Neutrophil (primary cell): ENCODE measurements at regions not wholly inside any gene's neighbourhood (a gene's known extent, or its start where the extent isn't known, plus 50 kb on each side); places are given as distances from the start of the nearest gene placed in this dataset.

Source experiments
- H3K27ac ChIP-seq: fragments of 200-600 bp; sonication (generic); 2 replicates; pipeline ENCODE4 v1.5.1; 2016; ENCODE audit warnings: mild to moderate bottlenecking, moderate library complexity
- H3K27me3 ChIP-seq: fragments of 200-600 bp; sonication (generic); 2 replicates; pipeline ENCODE4 v1.6.0; 2016; ENCODE audit warnings: mild to moderate bottlenecking
- H3K36me3 ChIP-seq: fragments of 200-600 bp; sonication (generic); 2 replicates; pipeline ENCODE4 v1.5.1; 2017
- H3K4me1 ChIP-seq, 2 experiments: fragments of 200-600 bp in 1 of 2; sonication (generic) in 1 of 2; 1 replicate in 1 of 2; 2 replicates in 1 of 2; pipeline versions ENCODE4 v1.5.1 to v1.6.1; 2013 to 2016; ENCODE audit warnings: low read depth in 1 of 2, low read length in 1 of 2, mild to moderate bottlenecking in 1 of 2, moderate library complexity in 1 of 2; ENCODE audit not compliant: control insufficient read depth in 1 of 2, insufficient read depth in 1 of 2
- H3K4me3 ChIP-seq, 2 experiments: fragments of 200-600 bp in 1 of 2; sonication (generic) in 1 of 2; 1 replicate in 1 of 2; 2 replicates in 1 of 2; pipeline ENCODE4 v1.5.1; 2013 to 2016; ENCODE audit warnings: low read depth in 1 of 2, low read length in 1 of 2, mild to moderate bottlenecking in 1 of 2, moderate library complexity in 1 of 2
- H3K9me3 ChIP-seq: fragments of 200-600 bp; sonication (generic); 2 replicates; pipeline ENCODE4 v1.5.1; 2016
- TF ChIP-seq, protein P1 (sequence below): fragments of 200-600 bp; sonication (generic); IDR thresholded peaks from 2 replicates; pipeline ENCODE4 v1.5.1; 2016; ENCODE audit warnings: antibody characterized with exemption

DNA sequence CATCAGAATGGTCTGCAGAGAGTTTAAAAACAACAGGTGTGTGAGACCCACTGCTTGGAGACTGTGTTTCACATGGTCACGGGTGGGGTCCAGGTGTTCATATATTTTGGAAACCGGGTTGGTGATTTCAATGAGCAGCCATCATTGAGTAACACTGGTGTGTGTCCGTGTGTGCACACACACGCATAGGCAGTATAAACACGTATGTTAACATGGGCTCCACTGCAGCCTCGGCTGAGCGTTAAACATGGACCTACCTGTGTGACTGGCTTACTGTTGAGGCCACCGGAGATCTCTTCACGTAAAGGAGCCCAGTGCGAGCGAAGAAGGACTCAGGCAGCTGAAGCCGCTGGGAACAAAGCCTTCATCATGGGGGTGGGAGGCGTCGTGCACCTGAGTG is 56.9 kb upstream of the TLR3 start:
- TF ChIP-seq, protein P1, sequence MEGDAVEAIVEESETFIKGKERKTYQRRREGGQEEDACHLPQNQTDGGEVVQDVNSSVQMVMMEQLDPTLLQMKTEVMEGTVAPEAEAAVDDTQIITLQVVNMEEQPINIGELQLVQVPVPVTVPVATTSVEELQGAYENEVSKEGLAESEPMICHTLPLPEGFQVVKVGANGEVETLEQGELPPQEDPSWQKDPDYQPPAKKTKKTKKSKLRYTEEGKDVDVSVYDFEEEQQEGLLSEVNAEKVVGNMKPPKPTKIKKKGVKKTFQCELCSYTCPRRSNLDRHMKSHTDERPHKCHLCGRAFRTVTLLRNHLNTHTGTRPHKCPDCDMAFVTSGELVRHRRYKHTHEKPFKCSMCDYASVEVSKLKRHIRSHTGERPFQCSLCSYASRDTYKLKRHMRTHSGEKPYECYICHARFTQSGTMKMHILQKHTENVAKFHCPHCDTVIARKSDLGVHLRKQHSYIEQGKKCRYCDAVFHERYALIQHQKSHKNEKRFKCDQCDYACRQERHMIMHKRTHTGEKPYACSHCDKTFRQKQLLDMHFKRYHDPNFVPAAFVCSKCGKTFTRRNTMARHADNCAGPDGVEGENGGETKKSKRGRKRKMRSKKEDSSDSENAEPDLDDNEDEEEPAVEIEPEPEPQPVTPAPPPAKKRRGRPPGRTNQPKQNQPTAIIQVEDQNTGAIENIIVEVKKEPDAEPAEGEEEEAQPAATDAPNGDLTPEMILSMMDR = no peak
- no peak overlapping the region for H3K4me3 ChIP-seq
- H3K27ac ChIP-seq = no peak overlapping the region
- no peaks in the 10 kb centered on the region for H3K36me3 ChIP-seq
- H3K4me1 ChIP-seq = no peaks in the 10 kb centered on the region
- peaks cover 3% of the 10 kb centered on the region for H3K27me3 ChIP-seq
- no peaks in the 10 kb centered on the region for H3K9me3 ChIP-seq

DNA sequence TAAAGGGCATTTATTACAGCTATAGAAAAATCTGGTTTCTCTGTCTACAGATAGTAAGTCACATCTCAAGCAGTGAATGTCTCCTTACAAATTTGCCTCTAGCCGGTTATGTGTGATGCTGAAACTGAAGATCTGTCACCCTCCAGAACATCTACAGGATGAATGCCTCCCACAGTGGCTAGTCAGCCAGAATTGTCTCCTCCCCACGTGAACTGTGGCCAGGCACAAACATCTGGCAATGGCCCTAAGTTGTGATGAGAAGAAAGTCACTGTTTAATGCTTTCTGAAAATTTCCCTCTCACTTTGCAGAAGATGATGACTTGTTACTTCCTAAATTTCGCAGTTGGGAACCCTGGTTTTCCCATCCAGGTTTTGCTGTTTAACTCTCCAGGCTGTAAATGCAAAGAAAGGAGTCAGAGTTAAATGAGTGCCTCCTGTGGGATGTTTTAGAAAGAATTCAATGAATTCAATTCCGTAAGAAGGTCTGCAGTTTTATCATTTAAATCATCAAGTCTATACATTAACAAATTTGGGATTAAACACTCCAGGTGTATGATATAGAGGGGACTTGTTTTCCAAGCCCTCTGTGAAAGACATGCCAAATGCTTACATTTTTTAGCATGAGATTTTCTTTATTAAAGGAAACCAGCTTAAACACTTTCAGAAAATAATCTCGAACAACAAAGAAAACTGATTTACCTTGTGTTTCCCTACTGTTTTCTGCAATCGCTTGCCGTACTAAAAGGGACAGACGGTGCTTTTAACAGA is 55.4 kb upstream of the TLR3 start:
- no peaks in the 10 kb centered on the region for H3K27me3 ChIP-seq
- H3K4me3 ChIP-seq = no peak overlapping the region
- TF ChIP-seq, protein P1 = no peak
- no peaks in the 10 kb centered on the region for H3K9me3 ChIP-seq
- H3K36me3 ChIP-seq = no peaks in the 10 kb centered on the region
- H3K27ac ChIP-seq = no peak overlapping the region
- no peaks in the 10 kb centered on the region for H3K4me1 ChIP-seq

DNA sequence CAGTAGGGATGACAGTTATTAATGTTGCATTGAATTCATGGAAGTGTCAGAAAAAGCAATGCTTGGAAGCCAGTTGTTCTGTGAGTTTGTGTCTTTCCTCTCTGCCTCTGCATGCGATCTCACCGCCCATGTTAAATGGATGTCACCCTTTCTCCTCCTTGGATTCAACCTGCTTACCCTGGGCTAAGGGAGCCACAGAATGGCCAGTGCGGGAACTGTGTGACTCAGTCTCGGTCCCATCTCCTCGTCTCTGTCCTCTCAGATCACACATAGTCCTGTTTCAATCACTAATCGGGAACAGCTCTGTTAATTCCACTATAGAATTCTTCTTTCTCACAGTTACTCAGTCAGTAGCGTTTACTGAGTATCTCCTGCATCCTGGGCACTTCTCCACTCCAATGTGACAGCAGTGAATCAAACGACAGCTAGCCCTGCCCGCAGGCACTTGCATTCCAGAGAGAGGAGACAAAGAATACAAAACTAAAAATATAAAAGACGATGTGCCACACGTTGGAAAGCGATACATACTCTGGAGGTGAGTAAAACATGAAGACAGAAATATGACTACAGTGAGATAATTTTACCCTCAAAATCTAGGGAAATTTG is 53.6 kb upstream of the TLR3 start:
- TF ChIP-seq, protein P1 = no peak
- no peak overlapping the region for H3K27ac ChIP-seq

DNA sequence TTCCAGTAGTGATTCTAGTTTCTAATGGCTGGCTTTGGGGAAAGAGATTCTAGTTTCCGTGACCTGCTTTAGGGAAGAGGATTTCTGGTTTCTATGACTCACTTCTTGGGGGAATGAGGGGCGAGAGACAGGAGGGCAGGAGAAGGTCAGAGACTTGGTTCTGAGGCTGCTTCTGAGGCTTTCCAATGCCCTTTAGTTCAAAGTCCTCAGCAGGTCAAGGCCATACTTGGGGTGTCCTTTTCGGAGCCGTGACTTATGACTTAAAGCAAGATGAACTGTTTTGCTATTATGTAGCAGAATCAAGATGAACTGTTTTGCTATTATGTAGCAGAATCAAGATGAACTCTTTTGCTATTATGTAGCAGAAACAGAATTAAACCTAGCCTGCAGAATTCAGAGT is 52.2 kb upstream of the TLR3 start:
- TF ChIP-seq, protein P1 = no peak
- H3K27me3 ChIP-seq = peaks cover 11% of the 10 kb centered on the region
- H3K27ac ChIP-seq = no peak overlapping the region
- no peaks in the 10 kb centered on the region for H3K9me3 ChIP-seq
- no peaks in the 10 kb centered on the region for H3K36me3 ChIP-seq
- no peak overlapping the region for H3K4me3 ChIP-seq
- H3K4me1 ChIP-seq = no peaks in the 10 kb centered on the region

More for the DNA sequence above, 53.6 kb upstream of the TLR3 start:
- Histone ChIP-seq H3K4me1 (no peaks in the 10 kb centered on the region), H3K36me3 (no peaks in the 10 kb centered on the region), H3K27me3 (no peaks in the 10 kb centered on the region), H3K9me3 (no peaks in the 10 kb centered on the region), H3K4me3 (no peak overlapping the region)

DNA sequence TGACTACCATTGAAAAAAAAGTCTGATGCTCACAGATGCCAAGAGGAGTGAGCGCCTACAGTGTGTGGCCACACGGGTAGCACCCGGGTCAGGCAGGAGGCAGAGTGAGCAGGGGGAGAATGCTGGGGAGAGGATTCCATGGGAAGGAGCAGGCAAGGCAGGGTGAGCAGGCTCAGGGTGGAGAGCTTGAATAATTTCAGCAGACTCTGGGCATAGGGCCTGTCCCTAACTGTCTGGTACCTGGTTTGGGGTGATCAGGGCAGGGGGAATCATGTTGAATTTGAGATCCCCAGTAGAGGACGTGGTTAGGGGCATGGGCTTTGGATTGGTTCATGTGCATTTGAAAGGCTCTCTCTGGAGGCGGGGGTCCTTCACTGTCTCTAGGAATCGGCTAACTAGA is 51.2 kb upstream of the TLR3 start:
- Histone ChIP-seq H3K4me3 (no peak overlapping the region), H3K27me3 (peaks cover 13% of the 10 kb centered on the region), H3K4me1 (no peaks in the 10 kb centered on the region), H3K36me3 (no peaks in the 10 kb centered on the region), H3K9me3 (no peaks in the 10 kb centered on the region), H3K27ac (no peak overlapping the region)
- TF ChIP-seq, protein P1 = no peak
